GM19328 (cell line): ENCODE measurements at regions not wholly inside any gene's neighbourhood (a gene's known extent, or its start where the extent isn't known, plus 50 kb on each side); places are given as distances from the start of the nearest gene placed in this dataset.

Source experiments
- ATAC-seq: cut with Tn5 transposase; IDR thresholded peaks from one replicate; pipeline ENCODE4 v1.9.1; 2021; ENCODE audit warnings: mild to moderate bottlenecking, moderate library complexity; ENCODE audit not compliant: unreplicated experiment

DNA sequence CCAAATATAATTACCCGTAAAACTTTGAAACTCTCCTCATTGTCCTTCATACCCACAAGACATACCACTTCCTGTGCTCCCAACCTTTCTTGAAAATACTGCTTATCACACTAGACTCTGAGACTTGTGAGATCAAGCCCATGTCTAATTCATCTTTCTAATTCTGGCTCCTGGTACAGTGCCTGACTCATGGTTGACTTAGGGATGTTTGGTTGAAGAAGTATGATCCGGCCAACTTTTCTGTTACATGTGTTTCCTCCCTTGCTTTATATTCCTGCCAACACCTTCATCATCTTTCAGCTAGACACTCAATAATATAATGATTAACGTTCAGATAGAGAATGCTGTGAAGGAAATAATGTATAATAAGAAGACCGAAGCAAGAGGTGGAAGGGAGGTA lies 58.2 kb downstream of the MEX3B start:
- ATAC-seq = no peak

- no peak for ATAC-seq
Measured at GRCh38 chr15:81983497-81983896, 62.3 kb downstream of the MEX3B start.

GRCh38 chr15:81982808-81983207 lies 63.0 kb downstream of the MEX3B start:
- no peak for ATAC-seq

GRCh38 chr15:81981908-81982307 lies 63.9 kb downstream of the MEX3B start:
- no peak for ATAC-seq

- ATAC-seq = no peak
Measured at GRCh38 chr15:81977464-81977863, 68.4 kb downstream of the MEX3B start.

DNA sequence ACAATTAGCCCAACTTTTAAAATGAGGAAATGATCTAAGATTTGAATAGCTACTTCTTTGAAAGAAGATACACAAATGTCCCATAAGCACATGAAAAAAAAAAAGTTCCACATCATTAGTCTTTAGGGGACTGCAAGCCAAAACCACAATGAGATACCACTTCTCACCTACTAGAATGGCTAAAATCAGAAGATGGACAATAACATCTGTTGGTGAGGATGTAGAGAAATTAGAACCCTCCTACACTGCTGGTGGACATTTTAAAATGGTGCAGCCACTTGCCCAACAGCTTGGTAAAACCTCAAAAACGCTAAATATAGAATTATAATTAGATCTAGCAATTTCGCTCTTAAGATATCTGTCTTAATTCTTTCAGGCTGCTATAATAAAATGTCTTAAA lies 77.1 kb downstream of the MEX3B start:
- no peak for ATAC-seq

GRCh38 chr15:81966631-81967030 lies 79.2 kb downstream of the MEX3B start:
- no peak for ATAC-seq

- ATAC-seq = no peak
Measured at GRCh38 chr15:81962482-81962881, 83.3 kb downstream of the MEX3B start.

DNA sequence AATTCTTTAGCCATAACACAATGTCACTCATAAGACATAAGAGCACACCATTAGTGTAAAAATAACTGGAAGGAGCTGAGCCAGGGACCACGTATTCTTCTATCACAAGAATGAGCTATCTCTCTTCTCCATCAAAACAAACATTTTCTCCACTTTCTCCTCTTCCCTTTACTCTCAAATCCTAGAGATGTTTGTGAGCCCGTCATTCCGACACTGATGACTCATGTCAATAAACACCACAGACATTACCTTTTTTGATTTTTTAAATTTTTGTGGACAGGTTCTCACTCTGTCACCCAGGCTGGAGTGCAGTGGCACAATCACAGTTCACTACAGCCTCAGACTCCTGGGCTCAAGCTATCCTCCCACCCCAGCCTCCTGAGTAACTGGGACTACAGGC lies 86.6 kb downstream of the MEX3B start:
- ATAC-seq = no peak

DNA sequence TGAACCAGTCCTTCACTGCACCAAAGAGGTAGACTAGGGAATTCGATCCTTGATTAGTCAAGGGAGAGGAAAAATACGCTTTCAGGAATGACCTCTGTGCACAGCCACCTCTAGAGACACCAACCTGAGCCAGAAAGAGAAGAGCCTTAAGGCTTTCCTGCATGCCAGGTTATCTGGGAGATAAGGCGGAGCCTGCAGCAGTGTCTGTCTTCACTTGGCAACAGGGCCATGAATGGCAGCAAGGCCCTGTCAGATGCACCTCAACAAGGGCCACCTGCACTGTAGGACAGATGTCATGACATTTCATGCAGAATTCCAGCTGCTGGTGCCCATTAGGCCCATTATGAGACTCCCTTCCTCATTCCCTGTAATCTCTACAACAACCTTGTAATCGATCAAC lies 88.1 kb downstream of the MEX3B start:
- ATAC-seq = no peak

DNA sequence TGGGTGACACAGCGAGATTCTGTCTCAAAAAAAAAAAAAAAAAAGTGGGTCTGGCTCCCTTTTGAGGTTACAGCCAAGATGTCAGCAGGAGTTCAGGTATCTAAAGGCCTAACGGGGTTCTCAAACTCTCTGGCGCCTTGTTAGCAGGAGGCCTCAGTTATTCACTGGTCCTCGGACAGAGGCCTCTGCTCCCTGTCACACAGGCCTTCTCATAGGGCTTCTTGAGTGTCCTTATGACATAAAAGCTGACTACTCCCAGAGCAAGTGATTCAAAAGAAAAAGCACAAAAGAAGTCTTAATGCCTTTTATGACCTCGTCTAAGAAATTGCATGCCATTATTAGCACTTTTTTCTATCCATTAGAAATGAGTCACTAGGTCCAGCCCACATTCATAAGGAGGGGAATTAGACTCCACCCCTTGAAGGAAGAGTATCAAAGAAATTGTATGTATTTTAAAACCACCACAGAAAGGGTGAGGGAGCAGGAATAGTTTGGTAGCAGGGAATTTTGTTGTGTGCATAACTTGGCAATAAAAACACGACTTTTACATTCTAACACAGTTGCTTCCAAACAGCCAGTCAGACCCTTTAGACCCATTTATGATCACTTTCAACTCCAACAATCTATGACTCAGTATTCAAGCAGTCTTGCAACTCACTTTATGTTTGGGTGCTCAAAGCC lies 90.3 kb downstream of the MEX3B start:
- no peak for ATAC-seq

DNA sequence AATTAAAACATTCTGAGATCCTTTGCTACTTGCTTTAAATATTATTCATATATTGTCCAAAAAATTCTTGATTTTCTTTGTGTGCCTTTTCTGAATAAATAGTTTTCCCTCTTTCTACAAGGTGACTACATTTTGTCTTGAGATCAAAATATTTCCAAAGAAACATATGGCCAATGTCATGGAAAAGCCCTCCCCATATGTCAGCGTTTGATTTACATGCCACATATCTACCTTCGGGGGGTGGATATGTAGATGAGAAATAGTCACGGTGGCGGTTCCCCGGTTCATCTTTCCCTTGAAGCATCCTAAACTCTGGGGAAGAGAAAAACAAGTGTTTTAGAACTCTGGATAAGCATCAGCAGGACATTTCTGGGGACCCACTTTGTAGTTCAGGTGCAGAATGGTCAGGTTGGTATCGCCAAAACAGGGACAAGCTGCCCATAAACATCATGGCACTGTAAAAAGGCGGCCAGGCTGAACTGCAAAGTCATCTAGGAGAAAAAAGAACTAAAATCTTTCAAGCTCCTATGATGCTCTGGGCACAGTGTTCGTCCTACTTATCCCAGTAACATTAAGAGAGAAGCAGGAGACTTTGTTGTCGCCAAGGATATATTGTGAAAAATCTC lies 91.5 kb downstream of the MEX3B start:
- ATAC-seq = no peak

DNA sequence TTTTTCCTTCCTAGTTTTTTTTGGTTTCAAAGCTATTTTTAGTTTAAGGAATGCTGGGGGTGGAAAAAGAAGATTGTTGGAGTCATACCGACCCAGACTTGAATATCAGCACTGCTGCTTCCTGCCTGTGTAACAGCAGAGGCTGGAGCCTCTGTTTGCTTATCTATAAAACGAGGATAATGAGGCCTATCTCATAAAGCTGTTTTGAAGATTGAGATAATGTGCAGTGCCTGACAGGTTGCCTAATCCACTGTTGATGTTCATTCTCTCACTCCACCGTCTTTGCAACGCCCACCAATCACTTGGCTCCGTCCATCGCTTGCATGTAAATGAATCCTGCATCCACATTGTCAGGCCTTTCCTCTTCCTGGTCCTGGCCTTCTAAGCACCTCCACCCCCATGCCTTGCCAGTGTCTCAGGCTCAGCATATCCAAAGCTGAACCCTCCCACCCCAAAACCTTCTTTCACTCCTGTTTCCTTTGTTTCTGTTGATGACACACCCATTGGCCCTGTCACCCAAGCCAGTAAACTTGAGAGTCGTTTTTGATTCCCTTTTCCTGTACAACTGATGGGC lies 94.9 kb downstream of the MEX3B start:
- ATAC-seq = no peak

DNA sequence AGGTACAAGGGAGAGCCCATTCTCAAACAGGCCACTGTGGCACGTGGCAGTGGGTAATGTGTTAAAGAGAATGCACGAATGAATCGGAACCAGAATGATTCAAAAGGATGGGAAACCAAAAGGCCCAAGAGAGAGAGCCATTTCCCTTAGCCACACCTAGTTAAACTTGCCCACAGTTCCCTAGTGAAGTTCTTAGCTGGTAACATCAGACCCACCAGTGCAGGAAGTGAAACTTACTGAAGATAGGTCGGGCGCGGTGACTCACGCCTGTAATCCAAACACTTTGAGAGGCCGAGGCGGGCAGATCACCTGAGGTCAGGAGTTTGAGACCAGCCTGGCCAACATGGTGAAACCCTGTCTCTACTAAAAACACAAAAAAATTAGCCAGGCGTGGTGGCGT lies 97.1 kb downstream of the MEX3B start:
- no peak for ATAC-seq

GRCh38 chr15:81948222-81948621 lies 97.6 kb downstream of the MEX3B start:
- ATAC-seq = no peak

DNA sequence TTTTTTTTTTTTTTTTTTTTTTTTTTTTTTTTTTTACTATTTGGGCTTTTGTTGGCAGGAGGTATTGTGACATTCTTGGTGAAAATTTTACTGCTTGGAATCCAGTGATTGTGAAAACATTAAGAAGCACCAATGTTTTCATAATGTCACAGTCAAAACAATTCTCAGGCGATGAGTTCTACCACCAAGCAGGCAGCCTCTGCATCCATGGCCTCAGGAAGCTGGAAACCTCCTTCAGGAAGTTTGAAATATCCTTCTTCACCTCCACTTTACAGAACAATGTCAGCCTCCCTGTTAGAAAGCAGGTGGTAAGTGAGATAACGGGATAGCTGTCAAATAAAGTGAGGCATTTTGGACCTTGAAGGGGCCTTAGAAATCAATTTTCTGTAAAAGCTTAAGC lies 98.3 kb downstream of the MEX3B start:
- no peak for ATAC-seq

- no peak for ATAC-seq
Measured at GRCh38 chr15:81945014-81945615, 100.7 kb downstream of the MEX3B start.

DNA sequence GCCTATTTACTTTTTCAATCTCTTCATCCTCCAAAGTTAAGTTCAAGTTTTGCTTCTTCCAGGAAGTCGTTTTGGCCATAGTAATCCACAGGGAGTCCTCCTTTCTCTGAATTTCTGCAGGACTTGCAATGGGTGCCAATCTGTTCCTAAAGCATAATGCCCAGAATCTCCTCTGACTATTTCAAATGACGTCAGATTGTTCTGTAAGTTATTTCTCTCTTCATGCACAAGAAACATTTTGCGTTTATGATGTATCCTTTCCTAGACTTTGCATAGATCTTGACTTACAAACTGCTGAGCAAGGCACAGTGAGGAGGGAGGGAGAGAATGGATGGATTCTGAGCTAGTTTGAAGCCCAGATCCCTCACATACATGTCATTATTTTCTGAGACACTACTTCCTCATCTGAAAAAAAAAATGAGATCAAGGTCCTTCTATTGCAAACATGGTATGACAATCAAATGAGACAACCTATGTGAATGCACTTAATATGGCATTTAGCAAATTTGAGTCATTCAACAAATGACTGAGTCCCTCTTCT lies 103.1 kb downstream of the MEX3B start:
- no peak for ATAC-seq

DNA sequence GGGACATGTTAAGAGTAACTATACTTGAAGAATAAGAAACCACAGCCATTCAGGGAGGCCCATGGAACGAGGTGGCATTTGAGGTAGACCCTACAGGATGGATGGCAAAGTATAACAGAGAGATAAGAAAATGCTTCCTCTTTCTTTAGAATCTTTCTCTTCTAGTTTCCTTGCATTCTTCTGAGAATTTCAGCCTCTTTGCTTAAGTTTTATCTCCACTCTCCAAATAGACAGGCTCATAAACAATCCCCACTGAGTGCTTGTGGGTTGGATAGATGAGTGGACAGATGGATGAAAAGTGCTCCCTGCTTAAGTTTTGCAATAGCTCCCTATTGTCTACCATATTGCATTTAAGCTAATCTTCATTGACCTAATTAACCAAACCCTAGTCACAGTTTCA lies 103.7 kb downstream of the MEX3B start:
- ATAC-seq = no peak

GRCh38 chr15:81941479-81941878 lies 104.3 kb downstream of the MEX3B start:
- no peak for ATAC-seq

DNA sequence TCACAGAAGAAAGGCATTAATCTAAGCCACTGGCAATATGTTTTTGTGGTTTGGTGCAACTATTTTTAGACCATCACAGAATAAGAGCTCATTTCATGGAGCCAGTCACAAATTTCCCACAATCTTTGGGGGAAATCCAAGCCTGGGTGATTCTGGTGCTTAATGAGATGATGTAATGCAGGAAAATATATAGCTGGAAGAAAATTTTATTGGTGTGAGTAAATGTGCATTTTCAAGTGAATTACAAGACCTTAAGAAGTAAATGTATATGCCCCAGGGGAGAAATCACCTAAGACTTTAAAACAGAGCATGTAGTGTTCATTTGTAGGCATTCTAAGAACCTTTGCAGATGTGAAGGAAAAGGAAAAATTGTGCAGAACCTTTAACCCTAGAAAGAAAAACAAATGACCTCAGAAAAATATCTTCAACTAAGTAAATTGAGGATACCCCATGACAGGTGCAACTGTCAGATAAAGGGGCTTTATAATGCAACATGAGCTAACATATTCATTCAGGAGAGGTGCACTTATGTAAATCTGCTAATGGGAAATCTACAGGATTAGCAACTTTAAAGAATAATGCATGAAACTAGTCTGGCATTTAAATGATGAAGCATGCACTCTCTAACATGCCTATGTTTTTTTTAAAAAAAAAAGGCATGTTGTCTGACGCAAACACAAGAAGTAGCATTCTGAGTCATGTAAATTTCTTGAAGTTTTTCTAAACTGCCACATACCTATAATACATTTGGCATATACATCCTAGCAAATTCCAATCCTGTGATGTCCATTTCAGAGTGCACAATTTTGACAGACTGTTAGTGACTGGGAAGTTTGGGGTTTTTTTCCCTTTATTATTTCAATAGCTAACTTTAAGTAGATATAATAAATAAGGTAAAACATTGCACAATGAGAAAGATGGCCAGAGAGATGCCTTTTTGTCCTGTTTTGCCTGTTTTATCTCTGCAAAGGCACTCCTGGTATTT lies 105.1 kb downstream of the MEX3B start:
- no peak for ATAC-seq
